DND-41 (cell line): ENCODE measurements at regions not wholly inside any gene's neighbourhood (a gene's known extent, or its start where the extent isn't known, plus 50 kb on each side); places are given as distances from the start of the nearest gene placed in this dataset.

ENCODE experiments used
- CTCF ChIP-seq: IDR thresholded peaks from 2 replicates; pipeline ENCODE4 v1.5.1; 2012; ENCODE audit warnings: borderline replicate concordance, low read length, moderate library complexity, mild to moderate bottlenecking; ENCODE audit not compliant: poor library complexity, severe bottlenecking; ENCODE audit errors: extremely low read depth
- EZH2 ChIP-seq: IDR thresholded peaks from 3 replicates; pipeline ENCODE4 v1.6.1; 2012; ENCODE audit warnings: borderline replicate concordance, low read depth, mild to moderate bottlenecking, moderate library complexity, low read length, inconsistent platforms; ENCODE audit not compliant: severe bottlenecking

- TF ChIP-seq CTCF (no peak), EZH2 (no peak)
These were observed 169.0 kb upstream of the GRK3 start for GRCh38 chr22:25395468-25395867.
